Liver (tissue), 8 donors: ENCODE measurements at regions not wholly inside any gene's neighbourhood (a gene's known extent, or its start where the extent isn't known, plus 50 kb on each side); places are given as distances from the start of the nearest gene placed in this dataset.

Experiments
- DNase-seq: peaks from one replicate; pipeline ENCODE4 v3.0.0-alpha.2; 2017; ENCODE audit warnings: low spot score
- H3K27ac ChIP-seq, 2 donors: one replicate each; pipeline ENCODE4 v1.7.0; 2013; ENCODE audit warnings: inconsistent platforms in 2 of 2, low read length in 2 of 2, control low read depth in 1 of 2, low read depth in 1 of 2, mild to moderate bottlenecking in 1 of 2
- H3K27me3 ChIP-seq, 4 donors: one replicate each; pipeline versions ENCODE4 v1.6.1 to v1.7.0; 2013; ENCODE audit warnings: low read length in 3 of 4, inconsistent platforms in 1 of 4, mild to moderate bottlenecking in 1 of 4, moderate library complexity in 1 of 4; ENCODE audit not compliant: control insufficient read depth in 4 of 4, insufficient read depth in 4 of 4
- H3K36me3 ChIP-seq, 4 donors: one replicate each; pipeline versions ENCODE4 v1.6.1 to v1.7.0; 2013; ENCODE audit warnings: low read length in 3 of 4, mild to moderate bottlenecking in 3 of 4, low read depth in 1 of 4, moderate library complexity in 1 of 4; ENCODE audit not compliant: control insufficient read depth in 4 of 4, insufficient read depth in 3 of 4
- H3K4me1 ChIP-seq, 4 donors: one replicate each; pipeline versions ENCODE4 v1.6.1 to v1.7.0; 2013; ENCODE audit warnings: low read length in 3 of 4, mild to moderate bottlenecking in 3 of 4, moderate library complexity in 1 of 4; ENCODE audit not compliant: control insufficient read depth in 4 of 4, insufficient read depth in 4 of 4
- H3K4me3 ChIP-seq, 3 donors: one replicate each; pipeline versions ENCODE4 v1.6.1 to v1.7.0; 2013; ENCODE audit warnings: low read length in 3 of 3, control low read depth in 1 of 3, low read depth in 1 of 3, mild to moderate bottlenecking in 1 of 3
- H3K9ac ChIP-seq, 2 donors: one replicate each; pipeline ENCODE4 v1.7.0; 2013; ENCODE audit warnings: low read length in 2 of 2, mild to moderate bottlenecking in 2 of 2, moderate library complexity in 2 of 2, control low read depth in 1 of 2, low read depth in 1 of 2
- H3K9me3 ChIP-seq, 4 donors: one replicate each; pipeline versions ENCODE4 v1.6.1 to v1.7.0; 2013; ENCODE audit warnings: low read length in 3 of 4; ENCODE audit not compliant: control insufficient read depth in 4 of 4
- ATF3 ChIP-seq: IDR thresholded peaks from 2 replicates; pipeline ENCODE4 v1.6.1; 2016; ENCODE audit warnings: antibody characterized with exemption
- CTCF ChIP-seq: fragments of 150-350 bp; IDR thresholded peaks from 2 replicates; pipeline ENCODE4 v1.5.1; 2017; ENCODE audit warnings: improper control_type of control experiment, low read depth, low read length; ENCODE audit not compliant: missing input control
- EGR1 ChIP-seq, 2 donors: IDR thresholded peaks; 2 replicates each; pipeline ENCODE4 v1.6.1; 2016 to 2018; ENCODE audit warnings: antibody characterized with exemption in 2 of 2, low read depth in 2 of 2
- FOXA1 ChIP-seq: IDR thresholded peaks from 2 replicates; pipeline ENCODE4 v1.6.1; 2016; ENCODE audit warnings: antibody characterized with exemption
- FOXA2 ChIP-seq: IDR thresholded peaks from 2 replicates; pipeline ENCODE4 v1.6.1; 2016; ENCODE audit warnings: antibody characterized with exemption
- HNF4A ChIP-seq, 2 donors: conservative IDR thresholded peaks; 2 replicates each; pipeline ENCODE4 v1.6.1; 2016; ENCODE audit warnings: antibody characterized with exemption in 2 of 2, mild to moderate bottlenecking in 2 of 2
- HNF4G ChIP-seq: IDR thresholded peaks from 2 replicates; pipeline ENCODE4 v1.6.1; 2016; ENCODE audit warnings: antibody characterized with exemption
- JUND ChIP-seq, 2 donors: IDR thresholded peaks; 2 replicates each; pipeline ENCODE4 v1.6.1; 2016; ENCODE audit warnings: antibody characterized with exemption in 2 of 2
- MAX ChIP-seq: IDR thresholded peaks from 2 replicates; pipeline ENCODE4 v1.6.1; 2016; ENCODE audit warnings: antibody characterized with exemption
- NR2F2 ChIP-seq: IDR thresholded peaks from 2 replicates; pipeline ENCODE4 v1.6.1; 2016; ENCODE audit warnings: antibody characterized with exemption
- RAD21 ChIP-seq, 2 donors: IDR thresholded peaks; 2 replicates each; pipeline ENCODE4 v1.6.1; 2016; ENCODE audit warnings: antibody characterized with exemption in 2 of 2, mild to moderate bottlenecking in 2 of 2
- REST ChIP-seq: IDR thresholded peaks from 2 replicates; pipeline ENCODE4 v1.6.1; 2016; ENCODE audit warnings: antibody characterized with exemption, mild to moderate bottlenecking
- RXRA ChIP-seq, 2 donors: IDR thresholded peaks; 2 replicates each; pipeline ENCODE4 v1.6.1; 2017 to 2018; ENCODE audit warnings: antibody characterized with exemption in 2 of 2, mild to moderate bottlenecking in 1 of 2
- SP1 ChIP-seq: IDR thresholded peaks from 2 replicates; pipeline ENCODE4 v1.6.1; 2018; ENCODE audit warnings: antibody characterized with exemption, mild to moderate bottlenecking
- TAF1 ChIP-seq: conservative IDR thresholded peaks from 2 replicates; pipeline ENCODE4 v1.6.1; 2016; ENCODE audit warnings: antibody characterized with exemption, mild to moderate bottlenecking
- YY1 ChIP-seq: IDR thresholded peaks from 2 replicates; pipeline ENCODE4 v1.6.1; 2016; ENCODE audit warnings: antibody characterized with exemption, mild to moderate bottlenecking
- ZBTB33 ChIP-seq: IDR thresholded peaks from 2 replicates; pipeline ENCODE4 v1.6.1; 2016; ENCODE audit warnings: antibody characterized with exemption
- WGBS: extraction: QIAGEN DNeasy Blood & Tissue Kit; methylation state at CpG from one replicate; pipeline ENCODE4 v1.1.7; 2013; 5-methylcytosine and 5-hydroxymethylcytosine counted together
- donor health status: healthy.
- donor health status: healthy.
- donor health status: healthy.
- donor health status: healthy.
- donor health status: healthy.

- 86% methylated on average over 4 of the region's 4 CpGs for WGBS
- no peaks in the 10 kb centered on the region for H3K9me3 ChIP-seq
- peaks cover 0 to 3% (median 0%) of the 10 kb centered on the region in 4 donors for H3K4me1 ChIP-seq
- no peak overlapping the region for H3K4me3 ChIP-seq
- peak overlapping the region; percentile 39 to 52 for H3K27ac ChIP-seq
- no peak for DNase-seq
- TF ChIP-seq FOXA2: no peak
- no peak for TF ChIP-seq REST
- TF ChIP-seq RXRA (IDR thresholded peaks at IDR 0.05): no peak
- no peak for TF ChIP-seq YY1
- no peak for TF ChIP-seq HNF4A (conservative IDR thresholded peaks at IDR 0.05)
- TF ChIP-seq TAF1: no peak
- no peak for TF ChIP-seq FOXA1
- TF ChIP-seq ZBTB33: no peak
- TF ChIP-seq HNF4G: no peak
- TF ChIP-seq ATF3: no peak
- TF ChIP-seq RAD21 (IDR thresholded peaks at IDR 0.05): no peak
- no peak for TF ChIP-seq CTCF
- H3K9ac ChIP-seq: no peak overlapping the region
- no peaks in the 10 kb centered on the region for H3K36me3 ChIP-seq
- no peaks in the 10 kb centered on the region for H3K27me3 ChIP-seq
These were observed 135.7 kb upstream of the SERP2 start for GRCh38 chr13:44237881-44238421.

GRCh38 chr13:44240611-44241145, 132.9 kb upstream of the SERP2 start:
- H3K9me3 ChIP-seq: no peaks in the 10 kb centered on the region
- no peaks in the 10 kb centered on the region for H3K36me3 ChIP-seq
- H3K27ac ChIP-seq: no peak overlapping the region
- TF ChIP-seq CTCF (no peak), REST (no peak), FOXA2 (no peak), HNF4A (conservative IDR thresholded peaks at IDR 0.05) (no peak), MAX (no peak), JUND (IDR thresholded peaks at IDR 0.05) (no peak), EGR1 (IDR thresholded peaks at IDR 0.05; ENCODE audit: low read depth in 2 of 2) (no peak), HNF4G (no peak), YY1 (no peak), ATF3 (no peak), RXRA (IDR thresholded peaks at IDR 0.05) (no peak), NR2F2 (no peak), FOXA1 (no peak), SP1 (no peak)
- H3K4me1 ChIP-seq: peaks cover 0 to 3% (median 0%) of the 10 kb centered on the region in 4 donors
- 89% methylated on average over 1 of the region's 1 CpG for WGBS
- no peaks in the 10 kb centered on the region for H3K27me3 ChIP-seq
- H3K4me3 ChIP-seq: no peak overlapping the region
- H3K9ac ChIP-seq: no peak overlapping the region
- no peak for DNase-seq
